GM12892 (cell line): ENCODE measurements at regions not wholly inside any gene's neighbourhood (a gene's known extent, or its start where the extent isn't known, plus 50 kb on each side); places are given as distances from the start of the nearest gene placed in this dataset.
"Not testable (repeated sequence)": the region's sequence is repeated elsewhere in the genome, so short reads cannot be mapped to it uniquely, and the experiment has no call there.

ENCODE experiments used
- POLR2A ChIP-seq: IDR thresholded peaks from 2 replicates; pipeline ENCODE4 v1.6.1; 2011; ENCODE audit warnings: low read depth, low read length, control low read depth
- POLR2AphosphoS5 ChIP-seq: IDR thresholded peaks from 2 replicates; pipeline ENCODE4 v1.6.1; 2011; ENCODE audit warnings: low read depth, low read length, control low read depth
- TAF1 ChIP-seq: IDR thresholded peaks from 2 replicates; pipeline ENCODE4 v1.6.1; 2011; ENCODE audit warnings: low read depth, mild to moderate bottlenecking, control low read depth, low read length, borderline replicate concordance

- TF ChIP-seq POLR2A, TAF1, POLR2AphosphoS5: not testable (repeated sequence)
Measured at GRCh38 chr22:16693747-16694146, 101.1 kb upstream of the CCT8L2 start.
